ENCODE measurements at regions not wholly inside any gene's neighbourhood (a gene's known extent, or its start where the extent isn't known, plus 50 kb on each side); places are given as distances from the start of the nearest gene placed in this dataset.

DNA sequence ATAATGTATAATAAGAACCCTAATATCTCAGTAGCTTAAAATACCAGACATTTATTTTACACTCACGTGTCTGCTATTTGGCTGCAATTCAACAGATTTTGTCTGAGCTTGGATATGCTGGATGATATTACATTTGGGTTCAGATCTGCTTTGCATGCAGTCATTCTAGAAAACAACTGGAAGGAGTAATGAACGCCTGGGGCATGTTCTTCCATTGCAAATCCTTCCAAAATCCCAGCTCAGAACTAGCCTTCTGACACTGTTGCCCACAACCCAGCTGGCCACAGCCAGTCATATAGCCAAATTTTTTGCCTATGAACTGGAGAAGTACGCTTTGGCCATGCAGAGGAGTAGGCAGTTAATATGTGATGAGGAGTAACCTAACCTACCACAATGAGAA, 597.8 kb upstream of the VRK2 start:
- Histone ChIP-seq H3K27me3 (ENCODE audit: low read length) (peaks cover 55% of the 10 kb centered on the region), H4K20me1 (ENCODE audit: low read length) (no peaks in the 10 kb centered on the region), H3K9me2 (replicated peaks; ENCODE audit: low read length) (0 out of 2 replicates have a peak, but pooled peaks cover 4% of the 10 kb centered on the region), H3K9me3 (ENCODE audit: low read length) (no peaks in the 10 kb centered on the region), H3K4me2 (ENCODE audit: low read length) (no peak overlapping the region), H3K9ac (ENCODE audit: low read length) (no peak overlapping the region), H3K4me1 (ENCODE audit: insufficient read depth, low read length) (no peaks in the 10 kb centered on the region), H3K27ac (ENCODE audit: low read length) (no peak overlapping the region), H3F3A (ENCODE audit: low read length, unreplicated experiment) (no peaks in the 10 kb centered on the region), H3K4me3 (ENCODE audit: low read length) (no peak overlapping the region), H3K36me3 (ENCODE audit: low read depth, low read length) (no peaks in the 10 kb centered on the region), H2AFZ (ENCODE audit: low read length) (no peak overlapping the region), H3K79me2 (ENCODE audit: low read length) (no peaks in the 10 kb centered on the region)
- no TSS peak for BruUV-seq (replicated peaks)
- no peak for ATAC-seq
- ChIA-PET POLR2A (ENCODE audit: unreplicated experiment) (no interaction called here), CTCF (no interaction called here)
- intact Hi-C loops (cut with micrococcal nuclease): no loop called here
- no peak for DNase-seq
- no peak for TF ChIP-seq EZH2phosphoT487 (IDR thresholded peaks at IDR 0.05; ENCODE audit: borderline replicate concordance, low read length)
- no peak for TF ChIP-seq CTCF (conservative IDR thresholded peaks at IDR 0.05; ENCODE audit: low read depth, low read length)
- TF ChIP-seq EZH2 (IDR thresholded peaks at IDR 0.05; ENCODE audit: low read length, unreplicated experiment): no peak

DNA sequence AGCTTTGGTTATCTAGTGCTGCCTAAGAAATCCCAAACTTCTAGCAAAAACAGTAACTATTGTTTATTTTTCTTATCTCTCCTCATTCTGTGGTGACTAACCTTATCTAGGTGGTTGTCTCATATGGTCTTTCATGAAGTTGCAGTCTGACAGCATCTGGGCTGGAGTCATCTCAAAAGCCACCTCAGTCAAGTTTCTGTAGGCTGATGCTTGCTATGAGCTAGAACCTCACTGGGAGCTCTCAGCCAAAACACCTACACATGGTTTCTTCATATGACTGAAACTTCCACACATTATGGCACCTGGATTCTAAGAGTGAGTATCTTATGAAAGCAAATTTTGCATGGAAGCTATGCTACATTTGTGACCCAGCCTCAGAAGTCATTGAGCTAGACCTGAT, 596.4 kb upstream of the VRK2 start:
- H3K36me3 ChIP-seq (ENCODE audit: low read depth, low read length): no peaks in the 10 kb centered on the region
- no peak for ATAC-seq
- no TSS peak for BruUV-seq (replicated peaks)
- intact Hi-C loops (cut with micrococcal nuclease): no loop called here
- H3K9me3 ChIP-seq (ENCODE audit: low read length): no peaks in the 10 kb centered on the region
- ChIA-PET POLR2A (ENCODE audit: unreplicated experiment) (no interaction called here), CTCF (no interaction called here)
- no peak overlapping the region for H2AFZ ChIP-seq (ENCODE audit: low read length)
- H3K27ac ChIP-seq (ENCODE audit: low read length): no peak overlapping the region
- H3K79me2 ChIP-seq (ENCODE audit: low read length): no peaks in the 10 kb centered on the region
- peaks cover 55% of the 10 kb centered on the region for H3K27me3 ChIP-seq (ENCODE audit: low read length)
- DNase-seq: no peak
- H3K9ac ChIP-seq (ENCODE audit: low read length): no peak overlapping the region
- no peak overlapping the region for H3K4me3 ChIP-seq (ENCODE audit: low read length)
- H3K9me2 ChIP-seq (replicated peaks; ENCODE audit: low read length): no peaks in the 10 kb centered on the region
- no peak for TF ChIP-seq EZH2phosphoT487 (IDR thresholded peaks at IDR 0.05; ENCODE audit: borderline replicate concordance, low read length)
- TF ChIP-seq EZH2 (IDR thresholded peaks at IDR 0.05; ENCODE audit: low read length, unreplicated experiment): no peak
- no peak for TF ChIP-seq CTCF (conservative IDR thresholded peaks at IDR 0.05; ENCODE audit: low read depth, low read length)
- no peaks in the 10 kb centered on the region for H4K20me1 ChIP-seq (ENCODE audit: low read length)
- H3K4me2 ChIP-seq (ENCODE audit: low read length): no peak overlapping the region
- no peaks in the 10 kb centered on the region for H3K4me1 ChIP-seq (ENCODE audit: insufficient read depth, low read length)
- H3F3A ChIP-seq (ENCODE audit: low read length, unreplicated experiment): no peaks in the 10 kb centered on the region

DNA sequence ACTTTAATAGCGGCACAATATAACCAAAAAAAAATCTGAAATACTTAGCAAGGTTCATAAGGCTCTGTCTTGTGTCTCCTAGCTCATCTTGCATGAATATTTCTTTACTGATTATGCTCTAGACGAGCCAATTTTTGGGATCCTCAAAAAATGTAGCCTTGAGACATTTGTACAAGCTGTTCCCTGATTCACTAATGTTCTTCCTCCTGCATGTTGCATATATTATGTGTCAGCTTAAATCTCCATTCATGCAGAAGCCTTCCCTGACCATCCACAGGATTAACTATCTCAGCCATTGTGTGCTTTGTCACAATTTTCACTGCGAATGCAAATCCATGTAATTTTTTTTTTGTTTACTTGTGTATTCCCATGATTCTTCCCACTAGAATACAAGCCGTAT, 594.0 kb upstream of the VRK2 start:
- CTCF ChIA-PET: no interaction called here
- no peaks in the 10 kb centered on the region for H3F3A ChIP-seq (ENCODE audit: low read length, unreplicated experiment)
- DNase-seq (no peak), ATAC-seq (no peak)
- H3K79me2 ChIP-seq (ENCODE audit: low read length): no peaks in the 10 kb centered on the region
- H3K4me1 ChIP-seq (ENCODE audit: insufficient read depth, low read length): no peaks in the 10 kb centered on the region
- no peak for TF ChIP-seq CTCF (conservative IDR thresholded peaks at IDR 0.05; ENCODE audit: low read depth, low read length)
- no peak for TF ChIP-seq EZH2phosphoT487 (IDR thresholded peaks at IDR 0.05; ENCODE audit: borderline replicate concordance, low read length)
- TF ChIP-seq EZH2 (IDR thresholded peaks at IDR 0.05; ENCODE audit: low read length, unreplicated experiment): no peak
- peaks cover 55% of the 10 kb centered on the region for H3K27me3 ChIP-seq (ENCODE audit: low read length)
- no peaks in the 10 kb centered on the region for H3K9me2 ChIP-seq (replicated peaks; ENCODE audit: low read length)
- intact Hi-C loops (cut with micrococcal nuclease): no loop called here
- H2AFZ ChIP-seq (ENCODE audit: low read length): no peak overlapping the region
- no peaks in the 10 kb centered on the region for H3K9me3 ChIP-seq (ENCODE audit: low read length)
- no peak overlapping the region for H3K4me2 ChIP-seq (ENCODE audit: low read length)
- no peak overlapping the region for H3K27ac ChIP-seq (ENCODE audit: low read length)
- no TSS peak for BruUV-seq (replicated peaks)
- no peaks in the 10 kb centered on the region for H4K20me1 ChIP-seq (ENCODE audit: low read length)
- POLR2A ChIA-PET (ENCODE audit: unreplicated experiment): no interaction called here
- H3K4me3 ChIP-seq (ENCODE audit: low read length): no peak overlapping the region
- H3K9ac ChIP-seq (ENCODE audit: low read length): no peak overlapping the region
- no peaks in the 10 kb centered on the region for H3K36me3 ChIP-seq (ENCODE audit: low read depth, low read length)
